ENCODE measurements at regions not wholly inside any gene's neighbourhood (a gene's known extent, or its start where the extent isn't known, plus 50 kb on each side); places are given as distances from the start of the nearest gene placed in this dataset.
"Not testable (repeated sequence)": the region's sequence is repeated elsewhere in the genome, so short reads cannot be mapped to it uniquely, and the experiment has no call there.

DNA sequence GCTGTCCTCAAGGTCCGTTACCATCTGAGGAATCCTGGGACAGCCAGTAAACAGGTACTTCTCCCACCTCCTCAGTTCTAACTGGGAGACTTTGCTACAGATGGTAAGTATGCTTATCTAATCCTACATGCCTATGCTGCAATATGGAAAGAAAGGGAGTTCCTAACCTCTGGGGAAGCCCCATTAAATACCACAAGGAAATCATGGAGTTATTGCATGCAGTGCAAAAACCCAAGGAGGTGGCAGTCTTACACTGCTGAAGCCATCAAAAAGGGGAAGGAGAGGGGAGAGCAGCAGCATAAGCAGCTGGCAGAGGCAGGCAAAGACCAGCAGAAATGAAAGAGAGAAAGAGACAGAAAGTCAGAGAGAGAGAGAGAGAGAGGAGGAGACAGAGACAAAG is 327.1 kb downstream of the SRGAP2C start:
- Mint-ChIP-seq H3K36me3 (peaks cover 39 to 44% of the 10 kb centered on the region in 2 donors), H3K27ac (peak overlapping the region in 1 of 2 donors; percentile 65), H3K9me3 (peaks cover 16 to 19% of the 10 kb centered on the region in 2 donors)
- ATAC-seq; DNase-seq (ENCODE audit: low spot score in 2 of 2): not testable (repeated sequence)

- DNase-seq (ENCODE audit: low spot score in 2 of 2) (no peak), ATAC-seq (no peak)
- no peak overlapping the region for H3K27ac Mint-ChIP-seq
- H3K9me3 Mint-ChIP-seq = peaks cover 0 to 8% of the 10 kb centered on the region in 2 donors
- H3K36me3 Mint-ChIP-seq = peaks cover 19 to 27% of the 10 kb centered on the region in 2 donors
Measured at GRCh38 chr1:121515235-121515634, 330.5 kb downstream of the SRGAP2C start.

GRCh38 chr1:121516234-121516967 is 331.6 kb downstream of the SRGAP2C start:
- Mint-ChIP-seq H3K9me3 (peaks cover 0 to 8% of the 10 kb centered on the region in 2 donors), H3K27ac (peak overlapping the region; percentile 17 to 39), H3K36me3 (peaks cover 13 to 16% of the 10 kb centered on the region in 2 donors)
- DNase-seq (ENCODE audit: low spot score in 2 of 2) (peak; percentile 15 to 59), ATAC-seq (peak; percentile 49 to 59)

DNA sequence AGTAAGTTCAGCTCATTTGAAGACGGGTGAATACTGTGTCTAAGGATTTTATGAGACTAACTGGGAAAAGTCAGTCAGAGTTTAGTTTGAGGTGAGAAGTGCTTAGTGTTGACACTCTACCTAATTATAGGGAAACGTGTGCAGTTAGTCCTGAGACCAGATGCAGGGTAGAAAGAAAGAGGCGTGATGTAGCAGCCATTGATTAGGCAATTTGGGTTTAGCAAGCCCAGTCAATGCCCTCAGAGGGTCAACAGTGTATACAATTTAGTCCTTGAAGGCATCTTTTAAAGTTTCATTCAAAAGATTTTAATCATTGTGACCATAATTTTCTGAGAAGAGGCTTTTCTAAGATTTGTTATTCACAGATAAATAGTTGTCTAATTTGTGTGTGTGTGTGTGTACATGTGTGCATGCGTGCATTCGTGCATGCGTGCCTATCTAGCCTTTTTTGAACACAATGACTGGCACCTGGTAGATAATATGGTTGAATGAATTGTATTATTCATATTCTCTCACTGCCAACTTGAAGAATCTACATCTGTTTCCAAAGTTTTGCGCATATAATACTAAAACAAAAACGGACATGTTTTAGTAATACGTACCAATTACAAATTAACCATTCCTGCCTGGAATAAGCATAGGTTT is 332.9 kb downstream of the SRGAP2C start:
- peaks cover 8 to 12% of the 10 kb centered on the region in 2 donors for H3K36me3 Mint-ChIP-seq
- ATAC-seq (no peak), DNase-seq (ENCODE audit: low spot score in 2 of 2) (no peak)
- H3K9me3 Mint-ChIP-seq = peaks cover 0 to 4% of the 10 kb centered on the region in 2 donors
- H3K27ac Mint-ChIP-seq = peak overlapping the region in 1 of 2 donors; percentile 39

GRCh38 chr1:121518726-121519041 is 333.9 kb downstream of the SRGAP2C start:
- Mint-ChIP-seq H3K27ac (peak overlapping the region; percentile 75 to 85), H3K9me3 (peaks cover 0 to 4% of the 10 kb centered on the region in 2 donors), H3K36me3 (peaks cover 8 to 11% of the 10 kb centered on the region in 2 donors)
- ATAC-seq (no peak), DNase-seq (ENCODE audit: low spot score in 2 of 2) (no peak)

DNA sequence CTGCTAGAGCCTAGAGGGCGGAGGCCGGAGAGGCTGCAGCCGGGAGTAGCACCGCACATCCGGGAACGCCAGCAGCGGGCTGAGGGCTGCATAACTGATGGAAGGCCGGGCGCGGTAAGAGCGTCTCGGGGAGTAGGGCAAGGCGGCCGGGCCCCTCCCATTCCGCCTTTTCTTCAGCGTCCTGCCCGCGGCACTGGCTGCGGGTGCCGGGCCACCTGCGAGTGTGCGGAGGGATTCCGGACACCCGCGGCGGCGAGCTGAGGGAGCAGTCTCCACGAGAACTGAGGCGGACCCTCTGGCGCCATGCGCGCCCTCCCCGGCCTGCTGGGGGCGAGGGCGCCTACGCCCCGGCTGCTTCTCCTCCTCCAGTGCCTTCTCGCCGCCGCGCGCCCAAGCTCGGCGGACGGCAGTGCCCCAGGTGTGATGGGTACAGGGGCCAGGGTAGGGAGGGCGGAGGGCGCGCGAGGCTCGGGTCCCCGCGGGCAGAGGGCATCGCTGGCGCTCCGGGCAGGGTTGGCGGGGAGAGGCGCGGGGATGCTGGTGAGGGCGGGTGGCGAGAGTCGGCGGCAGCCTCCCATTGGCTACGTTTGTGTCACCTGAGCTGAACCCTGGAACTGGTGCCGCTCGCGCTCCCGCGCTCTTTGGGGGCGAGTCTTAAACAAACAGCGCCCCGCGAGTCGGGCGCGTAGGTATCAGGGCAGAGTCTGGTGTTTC is 334.4 kb downstream of the SRGAP2C start:
- peaks cover 4 to 6% of the 10 kb centered on the region in 2 donors for H3K36me3 Mint-ChIP-seq

GRCh38 chr1:121519756-121520286 is 335.0 kb downstream of the SRGAP2C start:
- not testable (repeated sequence) for H3K9me3 Mint-ChIP-seq; DNase-seq (ENCODE audit: low spot score in 2 of 2); H3K36me3 Mint-ChIP-seq; ATAC-seq
- peak overlapping the region; percentile 84 to 85 for H3K27ac Mint-ChIP-seq

More for the DNA sequence above, 334.4 kb downstream of the SRGAP2C start:
- ATAC-seq (peak; percentile 89 to 90), DNase-seq (ENCODE audit: low spot score in 2 of 2) (peak; percentile 78 to 87)
- H3K9me3 Mint-ChIP-seq = peaks cover 0 to 4% of the 10 kb centered on the region in 2 donors
- peak overlapping the region; percentile 84 to 85 for H3K27ac Mint-ChIP-seq

GRCh38 chr1:121522061-121522759 is 337.4 kb downstream of the SRGAP2C start:
- Mint-ChIP-seq H3K36me3 (no peaks in the 10 kb centered on the region), H3K27ac (no peak overlapping the region), H3K9me3 (no peaks in the 10 kb centered on the region)
- ATAC-seq (no peak), DNase-seq (ENCODE audit: low spot score in 2 of 2) (no peak)

DNA sequence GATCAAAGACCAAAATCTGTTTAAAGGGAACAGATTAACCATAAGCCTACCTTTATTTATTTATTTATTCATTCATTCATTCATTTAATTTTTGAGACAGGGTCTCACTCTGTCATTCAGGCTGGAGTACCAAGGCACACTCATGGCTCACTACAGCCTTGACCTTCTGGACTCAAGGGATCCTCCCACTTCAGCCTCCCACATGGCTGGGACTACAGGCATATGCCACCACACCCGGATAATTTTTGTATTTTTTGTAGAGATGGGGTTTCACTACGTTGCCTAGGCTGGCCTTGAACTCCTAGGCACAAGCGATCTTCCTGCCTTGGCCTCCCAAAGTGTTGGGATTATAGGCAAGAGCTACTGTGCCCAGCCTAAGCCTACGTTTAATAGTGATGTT is 338.3 kb downstream of the SRGAP2C start:
- H3K27ac Mint-ChIP-seq; H3K36me3 Mint-ChIP-seq; H3K9me3 Mint-ChIP-seq; ATAC-seq; DNase-seq (ENCODE audit: low spot score in 2 of 2): not testable (repeated sequence)

- ATAC-seq = no peak
Measured at GRCh38 chr1:121525355-121525754, 340.6 kb downstream of the SRGAP2C start.

DNA sequence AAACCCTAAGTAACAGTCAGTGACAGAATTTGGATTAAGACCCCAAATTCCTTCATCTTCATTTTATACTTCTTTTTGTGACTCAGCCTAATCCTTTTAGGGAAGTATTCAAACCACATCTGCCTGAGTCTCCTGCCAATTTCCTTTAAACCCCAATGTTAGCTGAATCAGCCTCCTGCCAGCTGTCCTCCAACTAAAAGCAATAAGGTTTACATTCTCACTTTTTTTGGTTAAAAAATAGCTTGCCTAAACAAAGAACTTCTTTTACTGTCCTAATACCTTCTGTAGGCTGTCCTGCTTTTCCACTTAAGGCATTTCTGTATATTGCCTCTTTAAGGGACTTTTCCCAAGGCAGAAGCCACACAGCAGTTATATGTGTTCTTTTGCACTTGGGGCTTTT is 344.2 kb downstream of the SRGAP2C start:
- not testable (repeated sequence) for H3K36me3 Mint-ChIP-seq; H3K27ac Mint-ChIP-seq; H3K9me3 Mint-ChIP-seq; ATAC-seq; DNase-seq (ENCODE audit: low spot score in 2 of 2)

More at GRCh38 chr1:121525355-121525754, 340.6 kb downstream of the SRGAP2C start:
- no peaks in the 10 kb centered on the region for H3K9me3 Mint-ChIP-seq
- H3K36me3 Mint-ChIP-seq = no peaks in the 10 kb centered on the region
- no peak overlapping the region for H3K27ac Mint-ChIP-seq
- no peak for DNase-seq (ENCODE audit: low spot score in 2 of 2)

DNA sequence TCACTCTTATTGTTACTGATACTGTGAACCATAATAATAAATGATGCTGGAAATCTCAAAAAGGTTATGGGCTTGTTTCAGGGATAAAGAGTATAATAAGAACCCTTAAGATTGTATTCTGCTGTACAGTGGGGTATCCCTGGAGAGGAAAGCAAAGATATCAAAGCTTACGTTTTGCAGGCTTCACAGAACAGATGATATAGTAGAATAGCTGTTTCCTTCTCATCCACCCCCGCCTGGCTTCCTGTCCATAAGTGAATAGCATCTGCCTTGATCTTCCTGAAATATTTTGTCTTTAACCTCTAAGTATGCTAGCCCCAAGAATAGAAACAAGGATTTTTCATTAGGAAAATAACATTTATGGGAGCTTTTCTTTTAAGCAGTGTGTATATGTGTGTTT is 345.3 kb downstream of the SRGAP2C start:
- not testable (repeated sequence) for H3K9me3 Mint-ChIP-seq; H3K36me3 Mint-ChIP-seq; ATAC-seq; H3K27ac Mint-ChIP-seq; DNase-seq (ENCODE audit: low spot score in 2 of 2)

GRCh38 chr1:121531747-121532146 is 347.0 kb downstream of the SRGAP2C start:
- H3K9me3 Mint-ChIP-seq; ATAC-seq; DNase-seq (ENCODE audit: low spot score in 2 of 2): not testable (repeated sequence)

DNA sequence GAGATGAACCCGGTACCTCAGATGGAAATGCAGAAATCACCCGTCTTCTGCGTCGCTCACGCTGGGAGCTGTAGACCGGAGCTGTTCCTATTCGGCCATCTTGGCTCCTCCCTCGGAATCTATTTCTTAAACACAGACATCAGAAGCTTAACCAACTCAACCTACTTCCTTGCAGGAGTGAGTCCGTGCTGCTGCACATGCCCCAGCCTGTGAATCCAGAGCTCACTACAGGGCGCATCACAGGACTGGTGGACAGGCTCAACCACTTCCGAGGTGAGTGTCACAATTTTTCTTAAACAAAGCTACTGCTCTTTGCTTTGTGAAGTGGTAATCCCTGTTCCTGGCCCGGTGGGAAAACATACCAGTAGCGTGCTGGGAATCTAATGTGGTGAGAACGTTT is 353.4 kb downstream of the SRGAP2C start:
- not testable (repeated sequence) for ATAC-seq

More at GRCh38 chr1:121531747-121532146, 347.0 kb downstream of the SRGAP2C start:
- H3K36me3 Mint-ChIP-seq, H3K27ac Mint-ChIP-seq: not testable (repeated sequence)

GRCh38 chr1:121538943-121539575 is 354.3 kb downstream of the SRGAP2C start:
- no peak for ATAC-seq
- Mint-ChIP-seq H3K9me3 (no peaks in the 10 kb centered on the region), H3K36me3 (peaks cover 0 to 5% of the 10 kb centered on the region in 2 donors), H3K27ac (no peak overlapping the region)
- DNase-seq (ENCODE audit: low spot score in 2 of 2) = no peak

More for the DNA sequence above, 353.4 kb downstream of the SRGAP2C start:
- H3K27ac Mint-ChIP-seq; H3K9me3 Mint-ChIP-seq; DNase-seq (ENCODE audit: low spot score in 2 of 2); H3K36me3 Mint-ChIP-seq: not testable (repeated sequence)

DNA sequence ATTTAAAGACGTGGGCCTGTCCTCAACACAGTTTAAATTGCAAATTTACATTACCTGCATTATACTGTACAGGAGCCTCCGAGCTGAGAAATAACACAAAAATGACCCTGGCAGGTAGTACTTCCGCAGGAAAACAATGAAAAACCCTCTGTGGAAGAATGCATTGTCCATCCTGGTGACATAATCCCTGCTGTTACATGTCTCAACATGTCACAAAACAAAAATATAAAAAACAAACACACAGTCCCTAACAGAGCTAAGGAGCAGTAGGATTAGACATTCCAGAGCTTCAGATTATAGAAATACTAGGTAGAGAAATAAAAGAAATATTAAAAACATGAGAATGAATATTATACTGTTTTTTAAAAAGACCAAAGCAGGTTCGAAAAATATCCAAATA is 359.2 kb downstream of the SRGAP2C start:
- not testable (repeated sequence) for H3K27ac Mint-ChIP-seq; ATAC-seq; H3K36me3 Mint-ChIP-seq; H3K9me3 Mint-ChIP-seq; DNase-seq (ENCODE audit: low spot score in 2 of 2)
